Adrenal gland (tissue), 5 donors: ENCODE measurements at regions not wholly inside any gene's neighbourhood (a gene's known extent, or its start where the extent isn't known, plus 50 kb on each side); places are given as distances from the start of the nearest gene placed in this dataset.

ENCODE experiments used
- POLR2A ChIP-seq, 2 donors: fragments of 450-650 bp; IDR thresholded peaks; one replicate each; pipeline ENCODE4 v1.6.1; 2017; ENCODE audit warnings: antibody characterized with exemption in 2 of 2, mild to moderate bottlenecking in 2 of 2, moderate library complexity in 1 of 2
- TF ChIP-seq, protein P1 (sequence below), 6 experiments: fragments of 450-650 bp in 4 of 6; fragments of 200-600 bp in 2 of 6; sonication (generic) in 1 of 6; IDR thresholded peaks; 1 replicate in 5 of 6; 2 replicates in 1 of 6; pipeline versions ENCODE4 v1.5.1 to v1.8.0; 2016 to 2021; ENCODE audit warnings: antibody characterized with exemption in 6 of 6, mild to moderate bottlenecking in 2 of 6, moderate library complexity in 1 of 6
- donor health status: DM: no; HTN: no; CAD: no.

GRCh38 chr7:9782275-9782674 lies 1191.4 kb upstream of the PHF14 start:
- TF ChIP-seq, protein P1, sequence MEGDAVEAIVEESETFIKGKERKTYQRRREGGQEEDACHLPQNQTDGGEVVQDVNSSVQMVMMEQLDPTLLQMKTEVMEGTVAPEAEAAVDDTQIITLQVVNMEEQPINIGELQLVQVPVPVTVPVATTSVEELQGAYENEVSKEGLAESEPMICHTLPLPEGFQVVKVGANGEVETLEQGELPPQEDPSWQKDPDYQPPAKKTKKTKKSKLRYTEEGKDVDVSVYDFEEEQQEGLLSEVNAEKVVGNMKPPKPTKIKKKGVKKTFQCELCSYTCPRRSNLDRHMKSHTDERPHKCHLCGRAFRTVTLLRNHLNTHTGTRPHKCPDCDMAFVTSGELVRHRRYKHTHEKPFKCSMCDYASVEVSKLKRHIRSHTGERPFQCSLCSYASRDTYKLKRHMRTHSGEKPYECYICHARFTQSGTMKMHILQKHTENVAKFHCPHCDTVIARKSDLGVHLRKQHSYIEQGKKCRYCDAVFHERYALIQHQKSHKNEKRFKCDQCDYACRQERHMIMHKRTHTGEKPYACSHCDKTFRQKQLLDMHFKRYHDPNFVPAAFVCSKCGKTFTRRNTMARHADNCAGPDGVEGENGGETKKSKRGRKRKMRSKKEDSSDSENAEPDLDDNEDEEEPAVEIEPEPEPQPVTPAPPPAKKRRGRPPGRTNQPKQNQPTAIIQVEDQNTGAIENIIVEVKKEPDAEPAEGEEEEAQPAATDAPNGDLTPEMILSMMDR (IDR thresholded peaks at IDR 0.05) = no peak
- no peak for TF ChIP-seq POLR2A (IDR thresholded peaks at IDR 0.05)
